ENCODE measurements at regions not wholly inside any gene's neighbourhood (a gene's known extent, or its start where the extent isn't known, plus 50 kb on each side); places are given as distances from the start of the nearest gene placed in this dataset.

DNA sequence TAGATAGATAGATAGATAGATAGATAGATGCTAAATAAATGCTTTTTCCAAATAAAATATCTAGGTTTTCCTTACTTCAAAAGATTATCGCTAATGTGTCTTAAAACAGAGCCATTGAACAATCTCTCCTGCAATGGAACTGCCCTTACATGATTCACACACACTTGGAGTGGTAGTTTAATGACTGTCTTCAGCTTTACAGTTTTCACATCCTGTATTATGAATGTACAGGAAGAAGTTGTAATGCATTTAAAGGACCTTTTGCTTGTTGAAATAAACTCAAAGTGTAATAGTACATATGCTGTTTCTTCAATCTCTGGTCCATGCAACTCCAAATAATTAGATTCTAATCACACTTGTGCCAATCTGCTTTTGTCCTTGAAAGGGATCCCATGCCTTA, 797.6 kb upstream of the CDH2 start:
- TF ChIP-seq GATA2 (IDR thresholded peaks at IDR 0.05; ENCODE audit: low read depth, low read length), result no peak
- TF ChIP-seq GATA3 (IDR thresholded peaks at IDR 0.05; ENCODE audit: low read depth, low read length), result no peak

Data from SH-SY5Y (cell line).